Panc1 (cell line): ENCODE measurements at regions not wholly inside any gene's neighbourhood (a gene's known extent, or its start where the extent isn't known, plus 50 kb on each side); places are given as distances from the start of the nearest gene placed in this dataset.

ENCODE experiments used
- ATAC-seq: fragments of 200-7000 bp; cut with Tn5 transposase; 2 replicates; pipeline ENCODE4 v1.9.1; 2020; ENCODE audit warnings: mild to moderate bottlenecking, moderate library complexity
- BruUV-seq: library from RNA; stranded (reverse); fragments of 400-500 nt; replicated peaks from 2 replicates; lab custom pipeline; 2021; lab: Mats Ljungman, UMichigan
- CTCF ChIA-PET: fragments of 300-600 bp; sonication (Branson Sonifier 250); formaldehyde crosslinking; loops from one replicate; lab custom pipeline; 2022; ENCODE audit warnings: antibody characterized with exemption; lab: Charles Lee
- POLR2A ChIA-PET: fragments of 300-600 bp; sonication (Branson Sonifier 250); formaldehyde crosslinking; loops from one replicate; lab custom pipeline; 2022; ENCODE audit warnings: antibody characterized with exemption; lab: Charles Lee
- DNase-seq: peaks from one replicate; pipeline ENCODE4 v3.0.0-alpha.2; 2010; ENCODE audit warnings: low read depth, low spot score
- H3K27ac ChIP-seq: 2 replicates; pipeline ENCODE4 v1.5.1; 2011; ENCODE audit warnings: mild to moderate bottlenecking, low read length, inconsistent platforms
- H3K27me3 ChIP-seq: fragments of 200-500 bp; sonication (Bioruptor generic); 2 replicates; pipeline ENCODE4 v1.6.0; 2014; ENCODE audit warnings: low read length, inconsistent platforms; ENCODE audit not compliant: control insufficient read depth, insufficient read depth
- H3K36me3 ChIP-seq: fragments of 200-500 bp; sonication (Bioruptor generic); 2 replicates; pipeline ENCODE4 v1.5.1; 2014; ENCODE audit warnings: inconsistent platforms, mild to moderate bottlenecking, low read length, moderate library complexity; ENCODE audit not compliant: control insufficient read depth, insufficient read depth
- H3K4me1 ChIP-seq: 2 replicates; pipeline ENCODE4 v1.5.1; 2011; ENCODE audit warnings: inconsistent platforms, mild to moderate bottlenecking, low read length, moderate library complexity; ENCODE audit not compliant: control insufficient read depth, insufficient read depth
- H3K4me3 ChIP-seq, 2 experiments: 2 replicates each; pipeline ENCODE4 v1.5.1; 2011 to 2012; ENCODE audit warnings: low read depth in 2 of 2, low read length in 2 of 2, mild to moderate bottlenecking in 2 of 2, inconsistent platforms in 1 of 2, moderate library complexity in 1 of 2
- H3K9me3 ChIP-seq: fragments of 200-500 bp; sonication (Bioruptor generic); 2 replicates; pipeline ENCODE4 v1.5.1; 2014; ENCODE audit warnings: low read depth, mild to moderate bottlenecking, inconsistent platforms, low read length, moderate library complexity; ENCODE audit not compliant: control insufficient read depth, insufficient read depth
- POLR2AphosphoS5 ChIP-seq: IDR thresholded peaks from 2 replicates; pipeline ENCODE4 v1.6.1; 2012; ENCODE audit warnings: mild to moderate bottlenecking, low read depth, low read length, moderate library complexity
- SIN3A ChIP-seq: IDR thresholded peaks from 2 replicates; pipeline ENCODE4 v1.6.1; 2012; ENCODE audit warnings: low read depth, mild to moderate bottlenecking, low read length, moderate library complexity, borderline replicate concordance; ENCODE audit not compliant: insufficient read depth
- TCF7L2 ChIP-seq: IDR thresholded peaks from 2 replicates; pipeline ENCODE4 v1.6.1; 2011; ENCODE audit warnings: mild to moderate bottlenecking, low read depth, low read length, inconsistent platforms
- in situ Hi-C: cut with HindIII; loops from 2 replicates; pipeline ENCODE4 v1.10.0; 2016; ENCODE audit warnings: low sequenced_read_pairs, low pct_unique_long_range_greater_than_20kb
- intact Hi-C: fragments of 100-400 bp; cut with micrococcal nuclease; formaldehyde crosslinking; loops from one replicate; pipeline ENCODE4 v1.10.0; 2022; ENCODE audit not compliant: unreplicated experiment
- TF ChIP-seq, protein P1 (sequence below), 2 experiments: IDR thresholded peaks; 2 replicates each; pipeline ENCODE4 v1.6.1; 2011 to 2012; ENCODE audit warnings: low read depth in 2 of 2, control low read depth in 1 of 2, low read length in 1 of 2, mild to moderate bottlenecking in 1 of 2, moderate library complexity in 1 of 2; ENCODE audit not compliant: insufficient read depth in 1 of 2
- TF ChIP-seq, protein P2 (sequence below): fragments of 450-650 bp; IDR thresholded peaks from 2 replicates; pipeline ENCODE4 v1.5.1; 2017; ENCODE audit warnings: mild to moderate bottlenecking

DNA sequence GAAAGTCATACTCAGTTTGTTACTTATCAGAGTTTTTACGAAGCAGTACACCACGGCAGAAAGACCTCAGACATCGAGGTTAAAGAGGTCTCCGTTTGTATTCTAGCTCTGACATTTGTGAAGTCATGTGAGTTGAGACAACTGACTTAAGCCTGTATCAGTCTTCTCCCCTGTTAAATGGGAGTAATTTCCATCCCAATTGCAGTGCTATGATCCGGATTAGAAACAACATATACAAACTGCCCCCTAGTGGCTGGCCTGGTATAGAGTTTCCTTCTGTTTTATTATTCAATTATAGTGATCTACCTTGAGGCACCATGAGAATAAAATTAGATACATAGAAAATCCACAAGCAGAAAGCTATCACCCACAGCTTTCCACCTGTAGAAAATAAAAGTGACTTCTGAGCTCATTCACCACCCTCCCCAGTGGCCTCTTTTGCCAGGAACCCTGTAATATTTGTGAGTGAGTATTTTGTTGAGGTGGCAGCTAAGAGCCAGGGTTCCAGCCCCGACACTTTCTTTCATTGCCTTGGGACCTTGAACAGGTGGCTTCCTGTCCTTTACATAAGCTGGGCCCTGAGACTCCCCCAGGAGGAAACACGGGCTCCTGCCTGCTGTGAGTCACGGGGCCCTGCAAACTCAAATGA lies 607.2 kb upstream of the MGMT start:
- in situ Hi-C loops: no loop called here
- H3K27ac ChIP-seq: no peak overlapping the region
- peak; percentile 75 for ATAC-seq
- no peaks in the 10 kb centered on the region for H3K4me1 ChIP-seq
- H3K4me3 ChIP-seq: no peak overlapping the region
- no peaks in the 10 kb centered on the region for H3K27me3 ChIP-seq
- ChIA-PET CTCF (interaction anchor here (0.5 kb wide), 1 partner anchor 194 kb away, joined by 10 read pairs; no protein-coding TSS in a partner anchor), POLR2A (no interaction called here)
- no peak for TF ChIP-seq POLR2AphosphoS5
- TF ChIP-seq, protein P1, sequence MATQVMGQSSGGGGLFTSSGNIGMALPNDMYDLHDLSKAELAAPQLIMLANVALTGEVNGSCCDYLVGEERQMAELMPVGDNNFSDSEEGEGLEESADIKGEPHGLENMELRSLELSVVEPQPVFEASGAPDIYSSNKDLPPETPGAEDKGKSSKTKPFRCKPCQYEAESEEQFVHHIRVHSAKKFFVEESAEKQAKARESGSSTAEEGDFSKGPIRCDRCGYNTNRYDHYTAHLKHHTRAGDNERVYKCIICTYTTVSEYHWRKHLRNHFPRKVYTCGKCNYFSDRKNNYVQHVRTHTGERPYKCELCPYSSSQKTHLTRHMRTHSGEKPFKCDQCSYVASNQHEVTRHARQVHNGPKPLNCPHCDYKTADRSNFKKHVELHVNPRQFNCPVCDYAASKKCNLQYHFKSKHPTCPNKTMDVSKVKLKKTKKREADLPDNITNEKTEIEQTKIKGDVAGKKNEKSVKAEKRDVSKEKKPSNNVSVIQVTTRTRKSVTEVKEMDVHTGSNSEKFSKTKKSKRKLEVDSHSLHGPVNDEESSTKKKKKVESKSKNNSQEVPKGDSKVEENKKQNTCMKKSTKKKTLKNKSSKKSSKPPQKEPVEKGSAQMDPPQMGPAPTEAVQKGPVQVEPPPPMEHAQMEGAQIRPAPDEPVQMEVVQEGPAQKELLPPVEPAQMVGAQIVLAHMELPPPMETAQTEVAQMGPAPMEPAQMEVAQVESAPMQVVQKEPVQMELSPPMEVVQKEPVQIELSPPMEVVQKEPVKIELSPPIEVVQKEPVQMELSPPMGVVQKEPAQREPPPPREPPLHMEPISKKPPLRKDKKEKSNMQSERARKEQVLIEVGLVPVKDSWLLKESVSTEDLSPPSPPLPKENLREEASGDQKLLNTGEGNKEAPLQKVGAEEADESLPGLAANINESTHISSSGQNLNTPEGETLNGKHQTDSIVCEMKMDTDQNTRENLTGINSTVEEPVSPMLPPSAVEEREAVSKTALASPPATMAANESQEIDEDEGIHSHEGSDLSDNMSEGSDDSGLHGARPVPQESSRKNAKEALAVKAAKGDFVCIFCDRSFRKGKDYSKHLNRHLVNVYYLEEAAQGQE (IDR thresholded peaks at IDR 0.05; ENCODE audit: insufficient read depth in 1 of 2, low read depth in 2 of 2, low read length in 1 of 2): no peak
- TF ChIP-seq, protein P2, sequence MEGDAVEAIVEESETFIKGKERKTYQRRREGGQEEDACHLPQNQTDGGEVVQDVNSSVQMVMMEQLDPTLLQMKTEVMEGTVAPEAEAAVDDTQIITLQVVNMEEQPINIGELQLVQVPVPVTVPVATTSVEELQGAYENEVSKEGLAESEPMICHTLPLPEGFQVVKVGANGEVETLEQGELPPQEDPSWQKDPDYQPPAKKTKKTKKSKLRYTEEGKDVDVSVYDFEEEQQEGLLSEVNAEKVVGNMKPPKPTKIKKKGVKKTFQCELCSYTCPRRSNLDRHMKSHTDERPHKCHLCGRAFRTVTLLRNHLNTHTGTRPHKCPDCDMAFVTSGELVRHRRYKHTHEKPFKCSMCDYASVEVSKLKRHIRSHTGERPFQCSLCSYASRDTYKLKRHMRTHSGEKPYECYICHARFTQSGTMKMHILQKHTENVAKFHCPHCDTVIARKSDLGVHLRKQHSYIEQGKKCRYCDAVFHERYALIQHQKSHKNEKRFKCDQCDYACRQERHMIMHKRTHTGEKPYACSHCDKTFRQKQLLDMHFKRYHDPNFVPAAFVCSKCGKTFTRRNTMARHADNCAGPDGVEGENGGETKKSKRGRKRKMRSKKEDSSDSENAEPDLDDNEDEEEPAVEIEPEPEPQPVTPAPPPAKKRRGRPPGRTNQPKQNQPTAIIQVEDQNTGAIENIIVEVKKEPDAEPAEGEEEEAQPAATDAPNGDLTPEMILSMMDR: peak; percentile 81
- intact Hi-C loops: loop anchor here (5.0 kb wide), 1 partner anchor 593 kb away; no protein-coding TSS in a partner anchor
- H3K36me3 ChIP-seq: no peaks in the 10 kb centered on the region
- peak; percentile 20 for DNase-seq
- BruUV-seq: no TSS peak
- no peaks in the 10 kb centered on the region for H3K9me3 ChIP-seq

DNA sequence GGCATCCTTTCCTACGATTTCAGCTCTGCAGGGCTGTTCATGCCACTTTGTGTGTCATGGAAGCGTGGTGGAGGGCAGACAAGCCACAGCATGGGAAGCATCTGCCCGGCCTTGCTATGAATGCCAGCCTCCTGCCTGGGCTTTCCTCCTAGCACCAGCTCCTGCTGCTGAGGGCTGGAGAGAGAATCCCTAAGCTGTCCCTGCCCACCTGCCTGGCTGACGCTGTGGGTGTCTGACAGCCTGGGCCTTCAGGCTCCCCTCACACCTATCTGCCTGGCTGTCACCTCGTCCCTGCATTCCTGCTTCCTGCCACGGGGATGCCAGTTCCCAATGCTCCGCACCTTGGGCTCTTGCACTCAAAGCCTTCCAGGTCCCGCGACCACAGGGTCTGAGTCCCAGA lies 606.5 kb upstream of the MGMT start:
- no peak for ATAC-seq
- DNase-seq: no peak
- Histone ChIP-seq H3K4me3 (no peak overlapping the region), H3K27ac (no peak overlapping the region), H3K27me3 (no peaks in the 10 kb centered on the region; the same call in 1 of the 2 replicates), H3K36me3 (no peaks in the 10 kb centered on the region), H3K4me1 (no peaks in the 10 kb centered on the region), H3K9me3 (no peaks in the 10 kb centered on the region)
- POLR2A ChIA-PET: no interaction called here
- TF ChIP-seq POLR2AphosphoS5: no peak
- no peak for TF ChIP-seq TCF7L2
- TF ChIP-seq, protein P2: no peak
- TF ChIP-seq, protein P1 (IDR thresholded peaks at IDR 0.05; ENCODE audit: insufficient read depth in 1 of 2, low read depth in 2 of 2, low read length in 1 of 2): no peak
- TF ChIP-seq SIN3A: no peak
- CTCF ChIA-PET: interaction anchor here (0.5 kb wide), 1 partner anchor 195 kb away, joined by 10 read pairs; no protein-coding TSS in a partner anchor
- intact Hi-C loops: loop anchor here (5.0 kb wide), 1 partner anchor 593 kb away; no protein-coding TSS in a partner anchor
- BruUV-seq: no TSS peak
- in situ Hi-C loops: no loop called here
